Left ventricle myocardium inferior (tissue), 1 donor: ENCODE measurements at regions not wholly inside any gene's neighbourhood (a gene's known extent, or its start where the extent isn't known, plus 50 kb on each side); places are given as distances from the start of the nearest gene placed in this dataset.

ENCODE experiments used
- DNase-seq: peaks from one replicate; pipeline ENCODE4 v3.0.0-alpha.2; 2020
- H3K27ac ChIP-seq: fragments of 200-600 bp; replicated peaks from 2 replicates; pipeline ENCODE4 v1.8.0; 2021
- H3K27me3 ChIP-seq: fragments of 200-600 bp; 2 replicates; pipeline ENCODE4 v1.8.0; 2021; ENCODE audit warnings: low read depth
- H3K36me3 ChIP-seq: fragments of 200-600 bp; 2 replicates; pipeline ENCODE4 v1.8.0; 2021
- H3K4me1 ChIP-seq: fragments of 200-600 bp; 2 replicates; pipeline ENCODE4 v1.8.0; 2021
- H3K4me3 ChIP-seq: fragments of 200-600 bp; 2 replicates; pipeline ENCODE4 v1.8.0; 2021; ENCODE audit warnings: mild to moderate bottlenecking, moderate library complexity
- H3K9me3 ChIP-seq: fragments of 200-600 bp; replicated peaks from 2 replicates; pipeline ENCODE4 v1.8.0; 2021
- CTCF ChIP-seq: fragments of 200-600 bp; IDR thresholded peaks from 2 replicates; pipeline ENCODE4 v1.8.0; 2021; ENCODE audit warnings: antibody characterized with exemption, mild to moderate bottlenecking, borderline replicate concordance
- intact Hi-C: fragments of 100-400 bp; cut with micrococcal nuclease; formaldehyde crosslinking; loops from one replicate; pipeline ENCODE4 v1.11.0; 2022
- donor health status: DM: no; HTN: yes; CAD: no; lungs with severe emphysema.

- no peaks in the 10 kb centered on the region for H3K9me3 ChIP-seq
- no peaks in the 10 kb centered on the region for H3K36me3 ChIP-seq
- intact Hi-C loops: no loop called here
- DNase-seq: no peak
- peak overlapping the region; percentile 93 for H3K27ac ChIP-seq
- H3K27me3 ChIP-seq: no peaks in the 10 kb centered on the region
- H3K4me3 ChIP-seq: no peak overlapping the region
- H3K4me1 ChIP-seq: peaks cover 37% of the 10 kb centered on the region
- TF ChIP-seq CTCF: no peak
These were observed 204.0 kb upstream of the FOXN2 start for GRCh38 chr2:48110492-48110891.

GRCh38 chr2:48112911-48113680 is 201.4 kb upstream of the FOXN2 start:
- TF ChIP-seq CTCF: no peak
- intact Hi-C loops: no loop called here
- peak overlapping the region; percentile 93 for H3K27ac ChIP-seq
- DNase-seq: no peak
- H3K4me3 ChIP-seq: no peak overlapping the region
- H3K27me3 ChIP-seq: no peaks in the 10 kb centered on the region
- H3K4me1 ChIP-seq: peaks cover 19% of the 10 kb centered on the region
- H3K36me3 ChIP-seq: no peaks in the 10 kb centered on the region
- no peaks in the 10 kb centered on the region for H3K9me3 ChIP-seq

GRCh38 chr2:48113767-48114166 is 200.7 kb upstream of the FOXN2 start:
- no peak overlapping the region for H3K4me3 ChIP-seq
- no peaks in the 10 kb centered on the region for H3K9me3 ChIP-seq
- H3K4me1 ChIP-seq: peaks cover 19% of the 10 kb centered on the region
- no peaks in the 10 kb centered on the region for H3K36me3 ChIP-seq
- H3K27ac ChIP-seq: no peak overlapping the region
- DNase-seq: no peak
- H3K27me3 ChIP-seq: no peaks in the 10 kb centered on the region
- TF ChIP-seq CTCF: no peak
- intact Hi-C loops: no loop called here

GRCh38 chr2:48114256-48114655 is 200.2 kb upstream of the FOXN2 start:
- no peak for TF ChIP-seq CTCF
- Histone ChIP-seq H3K27me3 (no peaks in the 10 kb centered on the region), H3K9me3 (no peaks in the 10 kb centered on the region), H3K4me3 (no peak overlapping the region), H3K4me1 (peaks cover 19% of the 10 kb centered on the region), H3K27ac (no peak overlapping the region), H3K36me3 (no peaks in the 10 kb centered on the region)
- intact Hi-C loops: no loop called here
- DNase-seq: no peak

GRCh38 chr2:48116497-48116896 is 198.0 kb upstream of the FOXN2 start:
- no peaks in the 10 kb centered on the region for H3K36me3 ChIP-seq
- no peak overlapping the region for H3K4me3 ChIP-seq
- TF ChIP-seq CTCF: no peak
- no peak overlapping the region for H3K27ac ChIP-seq
- H3K27me3 ChIP-seq: no peaks in the 10 kb centered on the region
- intact Hi-C loops: no loop called here
- H3K9me3 ChIP-seq: no peaks in the 10 kb centered on the region
- DNase-seq: no peak
- H3K4me1 ChIP-seq: peaks cover 11% of the 10 kb centered on the region
